Fibroblast of villous mesenchyme (primary cell): ENCODE measurements at regions not wholly inside any gene's neighbourhood (a gene's known extent, or its start where the extent isn't known, plus 50 kb on each side); places are given as distances from the start of the nearest gene placed in this dataset.

Experiments
- DNase-seq: peaks from one replicate; pipeline ENCODE4 v3.0.0-alpha.2; 2010; ENCODE audit warnings: low read depth
- H3K4me3 ChIP-seq: 2 replicates; pipeline ENCODE4 v1.5.1; 2011; ENCODE audit warnings: low read depth, mild to moderate bottlenecking, low read length
- TF ChIP-seq, protein P1 (sequence below): IDR thresholded peaks from 2 replicates; pipeline ENCODE4 v1.5.1; 2012; ENCODE audit warnings: low read depth, mild to moderate bottlenecking, low read length; ENCODE audit not compliant: insufficient read depth

DNA sequence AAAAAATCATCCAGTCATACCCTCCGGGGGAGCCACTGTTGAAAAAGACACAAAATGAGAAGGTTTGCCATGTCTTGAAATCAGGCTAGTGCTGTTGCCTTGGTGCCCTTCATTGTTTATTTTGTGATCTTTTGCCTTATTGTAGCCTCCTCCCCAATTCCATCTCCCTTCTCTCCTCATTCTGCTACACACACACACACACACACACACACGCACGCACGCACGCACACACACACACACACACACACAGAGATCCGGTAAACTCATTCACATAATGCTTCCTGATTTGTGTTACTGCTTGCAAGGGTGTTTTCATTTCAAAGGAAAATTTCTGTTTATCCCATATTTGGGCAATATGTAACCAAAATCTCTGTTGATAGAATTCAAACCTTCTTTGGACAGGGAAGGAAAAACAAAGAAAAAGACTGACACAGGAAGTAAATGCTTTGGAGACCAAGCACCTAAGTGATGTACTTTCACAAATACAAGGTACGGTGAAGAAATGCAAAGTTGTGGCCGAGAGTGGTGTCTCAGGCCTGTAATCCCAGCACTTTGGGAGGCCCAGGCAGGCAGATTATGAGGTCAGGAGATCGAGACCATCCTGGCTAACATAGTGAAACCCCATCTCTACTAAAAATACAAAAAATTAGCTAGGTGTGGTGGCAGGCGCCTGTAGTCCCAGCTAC, 141.1 kb upstream of the CDK13 start:
- H3K4me3 ChIP-seq: no peak overlapping the region
- TF ChIP-seq, protein P1, sequence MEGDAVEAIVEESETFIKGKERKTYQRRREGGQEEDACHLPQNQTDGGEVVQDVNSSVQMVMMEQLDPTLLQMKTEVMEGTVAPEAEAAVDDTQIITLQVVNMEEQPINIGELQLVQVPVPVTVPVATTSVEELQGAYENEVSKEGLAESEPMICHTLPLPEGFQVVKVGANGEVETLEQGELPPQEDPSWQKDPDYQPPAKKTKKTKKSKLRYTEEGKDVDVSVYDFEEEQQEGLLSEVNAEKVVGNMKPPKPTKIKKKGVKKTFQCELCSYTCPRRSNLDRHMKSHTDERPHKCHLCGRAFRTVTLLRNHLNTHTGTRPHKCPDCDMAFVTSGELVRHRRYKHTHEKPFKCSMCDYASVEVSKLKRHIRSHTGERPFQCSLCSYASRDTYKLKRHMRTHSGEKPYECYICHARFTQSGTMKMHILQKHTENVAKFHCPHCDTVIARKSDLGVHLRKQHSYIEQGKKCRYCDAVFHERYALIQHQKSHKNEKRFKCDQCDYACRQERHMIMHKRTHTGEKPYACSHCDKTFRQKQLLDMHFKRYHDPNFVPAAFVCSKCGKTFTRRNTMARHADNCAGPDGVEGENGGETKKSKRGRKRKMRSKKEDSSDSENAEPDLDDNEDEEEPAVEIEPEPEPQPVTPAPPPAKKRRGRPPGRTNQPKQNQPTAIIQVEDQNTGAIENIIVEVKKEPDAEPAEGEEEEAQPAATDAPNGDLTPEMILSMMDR: no peak
- DNase-seq: no peak

- TF ChIP-seq, protein P1: no peak
- H3K4me3 ChIP-seq: no peak overlapping the region
- DNase-seq: no peak
Measured at GRCh38 chr7:39810204-39810642, 139.8 kb upstream of the CDK13 start.

DNA sequence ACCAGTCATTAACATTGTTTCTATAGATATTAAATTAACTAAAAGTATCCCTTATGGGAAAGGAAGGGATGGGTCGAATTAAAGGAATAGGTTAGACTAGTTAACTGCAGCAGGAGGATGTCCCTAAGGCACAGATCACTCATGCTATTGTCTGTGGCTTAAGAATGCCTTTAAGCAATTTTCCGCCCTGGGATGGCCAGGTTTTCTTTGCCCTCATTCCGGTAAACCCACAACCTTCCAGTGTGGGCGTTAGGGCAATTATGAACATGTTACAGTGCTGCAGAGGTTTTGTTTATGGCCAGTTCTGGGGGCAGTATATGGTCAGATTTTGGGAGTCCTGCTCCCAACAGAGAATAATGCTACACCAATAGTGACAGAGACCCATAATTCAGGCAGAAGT, 139.3 kb upstream of the CDK13 start:
- TF ChIP-seq, protein P1: no peak
- no peak overlapping the region for H3K4me3 ChIP-seq
- no peak for DNase-seq

- H3K4me3 ChIP-seq: no peak overlapping the region
- DNase-seq: peak; percentile 48
- TF ChIP-seq, protein P1: no peak
Measured at GRCh38 chr7:39811161-39811614, 138.9 kb upstream of the CDK13 start.

DNA sequence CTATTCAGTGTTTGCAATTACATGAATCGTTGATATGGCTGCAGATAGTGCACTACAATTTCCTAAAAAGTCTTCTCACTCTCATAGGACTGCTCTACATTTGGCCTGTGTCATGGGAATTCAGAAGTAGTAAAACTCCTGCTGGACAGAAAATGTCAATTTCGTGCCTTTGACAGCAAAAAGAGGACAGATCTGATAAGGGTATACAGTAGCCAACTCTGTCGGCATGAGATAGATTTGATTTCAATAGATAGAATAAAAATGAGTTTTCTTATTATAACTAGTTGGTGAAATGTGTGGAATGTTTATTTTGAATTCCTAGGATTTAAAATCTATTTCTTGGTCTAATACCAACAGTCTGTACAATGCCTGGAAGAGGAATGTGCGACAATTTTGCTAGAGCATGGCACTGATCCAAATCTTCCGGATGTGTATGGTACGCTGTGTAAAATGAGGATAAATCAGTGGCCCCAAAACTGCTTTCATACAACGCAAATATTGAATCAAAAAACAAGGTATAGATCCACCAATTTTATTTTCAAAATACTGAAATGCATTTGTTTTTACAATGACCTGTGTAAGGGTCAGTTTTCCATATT, 133.5 kb upstream of the CDK13 start:
- TF ChIP-seq, protein P1: no peak
- DNase-seq: no peak
- no peak overlapping the region for H3K4me3 ChIP-seq

- no peak for DNase-seq
- TF ChIP-seq, protein P1: no peak
- H3K4me3 ChIP-seq: no peak overlapping the region
Measured at GRCh38 chr7:39819514-39819913, 130.5 kb upstream of the CDK13 start.
